NCI-H526 treated with DMSO at 0.1 percent for 48 hours (cell line): ENCODE measurements at regions not wholly inside any gene's neighbourhood (a gene's known extent, or its start where the extent isn't known, plus 50 kb on each side); places are given as distances from the start of the nearest gene placed in this dataset.
"Not testable (repeated sequence)": the region's sequence is repeated elsewhere in the genome, so short reads cannot be mapped to it uniquely, and the experiment has no call there.

ENCODE experiments used
- DNase-seq: peaks from one replicate; lab custom pipeline; 2025; lab: John Stamatoyannopoulos, UW

- DNase-seq, result no peak
These were observed 290.3 kb downstream of the GATA3 start for GRCh38 chr10:8344756-8345155.

GRCh38 chr10:8346861-8347260, 292.4 kb downstream of the GATA3 start:
- no peak for DNase-seq

- not testable (repeated sequence) for DNase-seq
These were observed 293.1 kb downstream of the GATA3 start for GRCh38 chr10:8347614-8348013.

GRCh38 chr10:8349610-8350249, 295.2 kb downstream of the GATA3 start:
- DNase-seq, result no peak

- no peak for DNase-seq
These were observed 295.9 kb downstream of the GATA3 start for GRCh38 chr10:8350250-8350967.

GRCh38 chr10:8352171-8353075, 297.9 kb downstream of the GATA3 start:
- DNase-seq, result no peak

- no peak for DNase-seq
These were observed 301.8 kb downstream of the GATA3 start for GRCh38 chr10:8356283-8356682.

- no peak for DNase-seq
These were observed 305.0 kb downstream of the GATA3 start for GRCh38 chr10:8359467-8359866.

- no peak for DNase-seq
These were observed 305.9 kb downstream of the GATA3 start for GRCh38 chr10:8360365-8360764.

GRCh38 chr10:8360814-8361509, 306.5 kb downstream of the GATA3 start:
- DNase-seq, result no peak

GRCh38 chr10:8361510-8361844, 307.0 kb downstream of the GATA3 start:
- DNase-seq, result no peak

- DNase-seq, result no peak
These were observed 311.7 kb downstream of the GATA3 start for GRCh38 chr10:8365935-8366911.

GRCh38 chr10:8367672-8368411, 313.4 kb downstream of the GATA3 start:
- not testable (repeated sequence) for DNase-seq

GRCh38 chr10:8369666-8370065, 315.2 kb downstream of the GATA3 start:
- DNase-seq, result no peak

GRCh38 chr10:8374334-8374733, 319.8 kb downstream of the GATA3 start:
- no peak for DNase-seq

GRCh38 chr10:8375137-8375536, 320.6 kb downstream of the GATA3 start:
- DNase-seq, result no peak

GRCh38 chr10:8378198-8378983, 323.9 kb downstream of the GATA3 start:
- no peak for DNase-seq

- DNase-seq, result no peak
These were observed 325.7 kb downstream of the GATA3 start for GRCh38 chr10:8379906-8380832.
